Fibroblast of the aortic adventitia (primary cell): ENCODE measurements at regions not wholly inside any gene's neighbourhood (a gene's known extent, or its start where the extent isn't known, plus 50 kb on each side); places are given as distances from the start of the nearest gene placed in this dataset.
"Not testable (repeated sequence)": the region's sequence is repeated elsewhere in the genome, so short reads cannot be mapped to it uniquely, and the experiment has no call there.

Source experiments
- DNase-seq: peaks from one replicate; pipeline ENCODE4 v3.0.0-alpha.2; 2010; ENCODE audit warnings: low read depth
- H3K4me3 ChIP-seq: 2 replicates; pipeline ENCODE4 v1.5.1; 2011; ENCODE audit warnings: low read depth, mild to moderate bottlenecking, control low read depth, low read length, moderate library complexity
- CTCF ChIP-seq: IDR thresholded peaks from 2 replicates; pipeline ENCODE4 v1.5.1; 2011; ENCODE audit warnings: mild to moderate bottlenecking, low read length, control low read depth, inconsistent platforms; ENCODE audit not compliant: insufficient read depth

DNA sequence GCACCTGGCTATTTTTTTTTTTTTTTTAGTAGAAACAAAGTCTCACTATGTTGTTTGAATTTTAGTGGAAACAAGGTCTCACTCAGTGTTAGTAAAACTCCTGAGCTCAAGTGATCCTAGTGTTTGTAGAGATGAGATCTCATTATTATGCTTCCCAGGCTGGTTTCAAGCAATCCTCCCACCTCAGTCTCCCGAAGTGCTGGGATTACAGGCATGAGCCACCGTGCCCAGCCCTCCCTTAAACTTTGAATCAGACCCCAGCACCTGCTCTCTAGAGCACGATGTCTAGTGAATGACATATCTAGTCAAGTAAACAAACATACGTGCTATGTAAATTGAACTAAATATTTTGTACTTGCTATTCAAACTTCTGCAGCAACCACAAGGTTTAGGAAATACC lies 105.6 kb upstream of the MYO3A start:
- DNase-seq: no peak
- H3K4me3 ChIP-seq: no peak overlapping the region
- no peak for TF ChIP-seq CTCF

GRCh38 chr10:25831080-25831479 lies 102.9 kb upstream of the MYO3A start:
- no peak overlapping the region for H3K4me3 ChIP-seq
- DNase-seq: no peak
- no peak for TF ChIP-seq CTCF

GRCh38 chr10:25839683-25840082 lies 94.3 kb upstream of the MYO3A start:
- no peak overlapping the region for H3K4me3 ChIP-seq
- TF ChIP-seq CTCF: no peak
- peak; percentile 2 for DNase-seq

- not testable (repeated sequence) for H3K4me3 ChIP-seq
Measured at GRCh38 chr10:25840875-25841274, 93.2 kb upstream of the MYO3A start.

DNA sequence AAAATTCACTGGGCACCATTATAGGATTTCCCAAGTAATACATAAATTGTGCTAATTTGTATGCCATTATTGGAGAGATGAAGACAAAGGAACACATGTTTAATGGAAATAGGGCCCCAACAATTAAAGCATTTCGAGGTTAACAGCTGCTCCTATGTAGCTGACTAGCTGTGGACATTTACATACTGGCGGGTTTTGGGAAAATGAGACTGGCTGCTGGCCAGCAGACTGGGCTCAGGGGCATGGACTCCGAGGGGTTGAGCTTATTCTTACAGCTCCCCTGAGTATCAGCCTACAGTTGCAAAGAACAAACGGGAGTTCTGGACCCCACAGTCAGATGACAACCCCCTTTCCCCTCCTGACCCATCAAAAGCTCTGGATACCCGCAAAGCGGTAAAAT lies 91.9 kb upstream of the MYO3A start:
- DNase-seq: no peak
- TF ChIP-seq CTCF: no peak
- no peak overlapping the region for H3K4me3 ChIP-seq

More at GRCh38 chr10:25840875-25841274, 93.2 kb upstream of the MYO3A start:
- DNase-seq: not testable (repeated sequence)

GRCh38 chr10:25843551-25844170 lies 90.4 kb upstream of the MYO3A start:
- no peak overlapping the region for H3K4me3 ChIP-seq
- TF ChIP-seq CTCF: no peak
- DNase-seq: no peak

GRCh38 chr10:25844716-25845115 lies 89.3 kb upstream of the MYO3A start:
- not testable (repeated sequence) for DNase-seq

GRCh38 chr10:25849268-25849667 lies 84.8 kb upstream of the MYO3A start:
- no peak for DNase-seq
- no peak overlapping the region for H3K4me3 ChIP-seq
- TF ChIP-seq CTCF: no peak

More at GRCh38 chr10:25844716-25845115, 89.3 kb upstream of the MYO3A start:
- not testable (repeated sequence) for H3K4me3 ChIP-seq
